ENCODE measurements at regions not wholly inside any gene's neighbourhood (a gene's known extent, or its start where the extent isn't known, plus 50 kb on each side); places are given as distances from the start of the nearest gene placed in this dataset.

- 42 to 46% (median 43%) methylated on average over 2 of the region's 2 CpGs for WGBS, 4 donors
- DNase-seq (no peak), ATAC-seq (no peak)
- no peaks in the 10 kb centered on the region for H3K9me3 ChIP-seq
- H3K27me3 ChIP-seq: no peaks in the 10 kb centered on the region
- H3K4me3 ChIP-seq: no peak overlapping the region
- intact Hi-C loops (cut with DNase I): no loop called here
- H3K27ac ChIP-seq: no peak overlapping the region
- TF ChIP-seq, protein P1, sequence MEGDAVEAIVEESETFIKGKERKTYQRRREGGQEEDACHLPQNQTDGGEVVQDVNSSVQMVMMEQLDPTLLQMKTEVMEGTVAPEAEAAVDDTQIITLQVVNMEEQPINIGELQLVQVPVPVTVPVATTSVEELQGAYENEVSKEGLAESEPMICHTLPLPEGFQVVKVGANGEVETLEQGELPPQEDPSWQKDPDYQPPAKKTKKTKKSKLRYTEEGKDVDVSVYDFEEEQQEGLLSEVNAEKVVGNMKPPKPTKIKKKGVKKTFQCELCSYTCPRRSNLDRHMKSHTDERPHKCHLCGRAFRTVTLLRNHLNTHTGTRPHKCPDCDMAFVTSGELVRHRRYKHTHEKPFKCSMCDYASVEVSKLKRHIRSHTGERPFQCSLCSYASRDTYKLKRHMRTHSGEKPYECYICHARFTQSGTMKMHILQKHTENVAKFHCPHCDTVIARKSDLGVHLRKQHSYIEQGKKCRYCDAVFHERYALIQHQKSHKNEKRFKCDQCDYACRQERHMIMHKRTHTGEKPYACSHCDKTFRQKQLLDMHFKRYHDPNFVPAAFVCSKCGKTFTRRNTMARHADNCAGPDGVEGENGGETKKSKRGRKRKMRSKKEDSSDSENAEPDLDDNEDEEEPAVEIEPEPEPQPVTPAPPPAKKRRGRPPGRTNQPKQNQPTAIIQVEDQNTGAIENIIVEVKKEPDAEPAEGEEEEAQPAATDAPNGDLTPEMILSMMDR (IDR thresholded peaks at IDR 0.05): no peak
- TF ChIP-seq POLR2A (IDR thresholded peaks at IDR 0.05): no peak
- H3K36me3 ChIP-seq: no peaks in the 10 kb centered on the region
- H3K4me1 ChIP-seq: no peaks in the 10 kb centered on the region
Measured at GRCh38 chr6:95521181-95521580, 56.2 kb upstream of the MANEA start.

All from heart left ventricle (tissue), 16 donors.